GM12892 (cell line): ENCODE measurements at regions not wholly inside any gene's neighbourhood (a gene's known extent, or its start where the extent isn't known, plus 50 kb on each side); places are given as distances from the start of the nearest gene placed in this dataset.

Experiments
- POLR2A ChIP-seq: IDR thresholded peaks from 2 replicates; pipeline ENCODE4 v1.6.1; 2011; ENCODE audit warnings: low read depth, low read length, control low read depth
- TAF1 ChIP-seq: IDR thresholded peaks from 2 replicates; pipeline ENCODE4 v1.6.1; 2011; ENCODE audit warnings: low read depth, mild to moderate bottlenecking, control low read depth, low read length, borderline replicate concordance

DNA sequence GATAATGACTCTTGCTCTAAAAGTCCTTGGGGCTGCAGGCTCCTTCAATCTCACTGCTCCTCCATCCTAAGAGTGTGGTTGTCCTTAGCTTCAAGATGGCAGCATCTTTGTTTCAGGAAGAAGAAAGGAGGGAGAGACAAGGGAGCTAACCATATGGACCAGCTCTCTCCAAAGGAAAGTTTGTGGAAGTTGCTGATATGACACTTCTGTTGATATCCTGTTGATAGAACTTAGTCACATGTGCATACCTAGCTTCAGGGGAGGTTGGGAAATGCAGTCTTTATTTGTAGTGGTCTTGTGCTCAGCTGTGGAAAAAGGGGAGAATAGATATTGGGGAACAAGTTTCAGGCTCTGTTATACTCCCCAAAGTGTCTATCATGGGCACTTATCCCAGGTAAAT, 186.9 kb downstream of the GIPC2 start:
- TF ChIP-seq POLR2A (no peak), TAF1 (no peak)
